Loucy (cell line): ENCODE measurements at regions not wholly inside any gene's neighbourhood (a gene's known extent, or its start where the extent isn't known, plus 50 kb on each side); places are given as distances from the start of the nearest gene placed in this dataset.

Source experiments
- H2AFZ ChIP-seq: fragments of 200-600 bp; sonication (generic); 2 replicates; pipeline ENCODE4 v1.6.0; 2016; ENCODE audit warnings: antibody characterized with exemption, mild to moderate bottlenecking, low read length, moderate library complexity
- H3F3A ChIP-seq: fragments of 200-600 bp; 2 replicates; pipeline ENCODE4 v1.6.0; 2016; ENCODE audit warnings: antibody characterized with exemption, low read depth, mild to moderate bottlenecking
- H3K27me3 ChIP-seq: fragments of 200-600 bp; sonication (generic); 2 replicates; pipeline ENCODE4 v1.6.1; 2014; ENCODE audit warnings: low read length, mild to moderate bottlenecking; ENCODE audit not compliant: insufficient read depth, poor library complexity, severe bottlenecking
- H3K36me3 ChIP-seq: fragments of 200-600 bp; sonication (generic); 2 replicates; pipeline ENCODE4 v1.6.1; 2016; ENCODE audit warnings: low read length; ENCODE audit not compliant: insufficient read depth
- H3K4me1 ChIP-seq: fragments of 200-600 bp; sonication (generic); 2 replicates; pipeline ENCODE4 v1.5.1; 2014; ENCODE audit warnings: low read length, mild to moderate bottlenecking; ENCODE audit not compliant: insufficient read depth, poor library complexity, severe bottlenecking
- H3K4me2 ChIP-seq: fragments of 200-600 bp; sonication (generic); 2 replicates; pipeline ENCODE4 v1.6.0; 2014; ENCODE audit warnings: antibody characterized with exemption, low read length, low read depth, mild to moderate bottlenecking; ENCODE audit not compliant: poor library complexity, severe bottlenecking
- H3K4me3 ChIP-seq: fragments of 200-600 bp; sonication (generic); 2 replicates; pipeline ENCODE4 v1.5.1; 2014; ENCODE audit warnings: low read length, mild to moderate bottlenecking, mixed read lengths; ENCODE audit not compliant: poor library complexity, severe bottlenecking
- H3K79me2 ChIP-seq: fragments of 200-600 bp; sonication (generic); 2 replicates; pipeline ENCODE4 v1.6.1; 2014; ENCODE audit warnings: low read length; ENCODE audit not compliant: insufficient read depth
- H3K9ac ChIP-seq: fragments of 200-600 bp; sonication (generic); 2 replicates; pipeline ENCODE4 v1.6.0; 2014; ENCODE audit warnings: mild to moderate bottlenecking, low read depth, low read length, moderate library complexity; ENCODE audit not compliant: poor library complexity, severe bottlenecking
- H3K9me2 ChIP-seq: fragments of 200-600 bp; sonication (generic); replicated peaks from 2 replicates; pipeline ENCODE4 v1.6.1; 2016; ENCODE audit warnings: low read depth, low read length, mixed read lengths
- H3K9me3 ChIP-seq: fragments of 200-600 bp; sonication (generic); 2 replicates; pipeline ENCODE4 v1.6.1; 2014; ENCODE audit warnings: mild to moderate bottlenecking, antibody characterized with exemption, low read length, low read depth; ENCODE audit not compliant: insufficient read depth
- H4K20me1 ChIP-seq: fragments of 200-600 bp; sonication (generic); 2 replicates; pipeline ENCODE4 v1.6.0; 2014; ENCODE audit warnings: antibody characterized with exemption, low read length, mild to moderate bottlenecking; ENCODE audit not compliant: insufficient read depth, poor library complexity, severe bottlenecking
- EZH2phosphoT487 ChIP-seq: fragments of 200-600 bp; IDR thresholded peaks from 2 replicates; pipeline ENCODE4 v1.6.1; 2018; ENCODE audit warnings: antibody characterized with exemption, mild to moderate bottlenecking, moderate library complexity, borderline replicate concordance
- TF ChIP-seq, protein P1 (sequence below): fragments of 200-600 bp; sonication (generic); conservative IDR thresholded peaks from 2 replicates; pipeline ENCODE4 v1.5.1; 2014; ENCODE audit warnings: mild to moderate bottlenecking, antibody characterized with exemption, low read length

DNA sequence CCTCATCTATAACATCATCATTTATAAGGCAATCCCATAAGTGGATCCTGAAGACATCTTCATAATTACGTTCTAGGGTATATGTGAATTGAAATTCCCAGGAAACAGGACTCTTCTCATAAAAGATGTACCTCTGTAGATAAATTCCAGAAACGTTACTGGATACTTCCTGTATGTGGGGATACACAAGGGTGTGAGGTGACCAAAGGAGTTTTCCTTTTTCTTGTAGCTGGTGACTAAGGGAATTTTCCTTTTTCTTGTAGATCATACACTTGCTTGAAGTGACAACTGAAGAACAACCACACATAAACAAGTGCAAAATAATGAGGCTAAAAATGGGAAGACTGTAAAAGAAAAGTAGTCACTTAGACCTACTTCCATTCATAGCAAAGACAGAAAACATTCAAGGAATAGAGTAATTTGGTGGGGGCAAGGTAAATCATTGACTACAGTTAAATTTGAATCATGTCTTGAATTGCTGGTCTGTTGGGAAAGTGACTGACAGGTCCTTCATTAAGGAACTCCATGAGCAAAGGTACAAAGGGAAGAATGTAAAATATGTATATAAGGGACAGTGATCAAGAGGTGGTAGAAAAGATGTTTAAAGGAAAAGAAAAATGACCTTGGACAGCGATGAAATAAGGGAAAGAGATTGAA lies 53.2 kb upstream of the UBE2E3 start:
- Histone ChIP-seq H3K79me2 (no peaks in the 10 kb centered on the region), H3K36me3 (no peaks in the 10 kb centered on the region), H3F3A (no peaks in the 10 kb centered on the region), H3K4me3 (no peak overlapping the region), H3K4me1 (no peaks in the 10 kb centered on the region), H3K4me2 (no peak overlapping the region), H2AFZ (no peak overlapping the region), H3K9me3 (no peaks in the 10 kb centered on the region), H3K27me3 (no peaks in the 10 kb centered on the region), H3K9ac (no peak overlapping the region), H4K20me1 (no peaks in the 10 kb centered on the region), H3K9me2 (no peaks in the 10 kb centered on the region)
- no peak for TF ChIP-seq EZH2phosphoT487
- TF ChIP-seq, protein P1, sequence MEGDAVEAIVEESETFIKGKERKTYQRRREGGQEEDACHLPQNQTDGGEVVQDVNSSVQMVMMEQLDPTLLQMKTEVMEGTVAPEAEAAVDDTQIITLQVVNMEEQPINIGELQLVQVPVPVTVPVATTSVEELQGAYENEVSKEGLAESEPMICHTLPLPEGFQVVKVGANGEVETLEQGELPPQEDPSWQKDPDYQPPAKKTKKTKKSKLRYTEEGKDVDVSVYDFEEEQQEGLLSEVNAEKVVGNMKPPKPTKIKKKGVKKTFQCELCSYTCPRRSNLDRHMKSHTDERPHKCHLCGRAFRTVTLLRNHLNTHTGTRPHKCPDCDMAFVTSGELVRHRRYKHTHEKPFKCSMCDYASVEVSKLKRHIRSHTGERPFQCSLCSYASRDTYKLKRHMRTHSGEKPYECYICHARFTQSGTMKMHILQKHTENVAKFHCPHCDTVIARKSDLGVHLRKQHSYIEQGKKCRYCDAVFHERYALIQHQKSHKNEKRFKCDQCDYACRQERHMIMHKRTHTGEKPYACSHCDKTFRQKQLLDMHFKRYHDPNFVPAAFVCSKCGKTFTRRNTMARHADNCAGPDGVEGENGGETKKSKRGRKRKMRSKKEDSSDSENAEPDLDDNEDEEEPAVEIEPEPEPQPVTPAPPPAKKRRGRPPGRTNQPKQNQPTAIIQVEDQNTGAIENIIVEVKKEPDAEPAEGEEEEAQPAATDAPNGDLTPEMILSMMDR: no peak

DNA sequence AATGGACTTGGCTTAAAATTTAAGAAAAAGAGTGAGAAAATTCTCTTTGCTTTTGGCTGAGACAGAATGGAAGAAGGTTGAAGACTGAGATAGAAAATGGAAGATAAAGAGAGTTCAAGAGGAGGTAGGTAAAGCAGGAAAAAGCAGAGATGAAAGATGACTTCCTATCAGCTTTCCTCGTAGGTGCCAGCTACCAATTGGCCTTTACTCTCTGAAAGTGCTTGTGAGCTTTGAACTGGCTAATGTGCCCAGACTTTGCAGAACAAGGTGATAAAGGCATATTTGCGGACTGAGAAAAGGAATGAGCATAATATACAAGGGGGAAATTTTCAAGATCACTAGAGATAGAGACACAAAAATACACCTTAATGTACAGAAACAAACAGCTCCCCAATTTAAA lies 54.7 kb upstream of the UBE2E3 start:
- Histone ChIP-seq H3K4me1 (no peaks in the 10 kb centered on the region), H3K4me3 (no peak overlapping the region), H4K20me1 (no peaks in the 10 kb centered on the region), H3F3A (no peaks in the 10 kb centered on the region), H3K9ac (no peak overlapping the region), H3K4me2 (no peak overlapping the region), H2AFZ (no peak overlapping the region), H3K27me3 (no peaks in the 10 kb centered on the region), H3K36me3 (no peaks in the 10 kb centered on the region), H3K9me3 (no peaks in the 10 kb centered on the region), H3K9me2 (no peaks in the 10 kb centered on the region), H3K79me2 (no peaks in the 10 kb centered on the region)
- TF ChIP-seq, protein P1: no peak
- no peak for TF ChIP-seq EZH2phosphoT487

DNA sequence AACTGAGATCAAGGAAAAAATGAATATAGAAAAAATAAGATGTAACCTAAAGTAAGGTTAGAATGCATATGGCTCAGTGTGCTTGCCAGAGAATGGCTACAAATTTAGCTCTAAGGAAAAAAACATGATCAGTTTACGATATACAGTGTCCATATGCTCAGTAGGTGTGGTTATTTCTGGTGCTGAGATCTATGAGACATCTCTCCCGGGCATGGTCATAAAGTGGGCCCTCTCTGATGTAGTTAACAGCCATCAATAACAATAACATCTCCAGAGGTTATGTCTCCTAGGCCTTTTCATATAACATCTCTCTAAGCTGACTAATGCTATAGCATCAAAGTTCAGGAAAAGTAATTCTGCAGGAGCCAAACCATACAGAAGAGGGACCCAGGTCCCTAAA lies 56.3 kb upstream of the UBE2E3 start:
- TF ChIP-seq, protein P1: no peak
- no peak for TF ChIP-seq EZH2phosphoT487
- H3K36me3 ChIP-seq: no peaks in the 10 kb centered on the region
- no peak overlapping the region for H2AFZ ChIP-seq
- H3K9me2 ChIP-seq: no peaks in the 10 kb centered on the region
- no peaks in the 10 kb centered on the region for H3F3A ChIP-seq
- no peaks in the 10 kb centered on the region for H3K4me1 ChIP-seq
- H4K20me1 ChIP-seq: no peaks in the 10 kb centered on the region
- no peaks in the 10 kb centered on the region for H3K79me2 ChIP-seq
- H3K27me3 ChIP-seq: no peaks in the 10 kb centered on the region
- no peak overlapping the region for H3K4me2 ChIP-seq
- no peak overlapping the region for H3K9ac ChIP-seq
- H3K4me3 ChIP-seq: no peak overlapping the region
- H3K9me3 ChIP-seq: no peaks in the 10 kb centered on the region
